H9 (cell line): ENCODE measurements at regions not wholly inside any gene's neighbourhood (a gene's known extent, or its start where the extent isn't known, plus 50 kb on each side); places are given as distances from the start of the nearest gene placed in this dataset.

Experiments used
- DNase-seq: peaks from one replicate; pipeline ENCODE4 v3.0.0-alpha.2; 2017
- H2AFZ ChIP-seq: one replicate; pipeline ENCODE4 v1.6.1; 2013; ENCODE audit warnings: mild to moderate bottlenecking, low read length, control low read depth, moderate library complexity
- H2AK5ac ChIP-seq: 2 replicates; pipeline ENCODE4 v1.6.1; 2013; ENCODE audit warnings: low read length, control low read depth, mixed read lengths; ENCODE audit not compliant: insufficient read length
- H2BK120ac ChIP-seq: one replicate; pipeline ENCODE4 v1.6.1; 2013; ENCODE audit warnings: low read depth, mild to moderate bottlenecking, low read length, control low read depth, inconsistent platforms; ENCODE audit not compliant: poor library complexity, severe bottlenecking
- H2BK12ac ChIP-seq: 2 replicates; pipeline ENCODE4 v1.6.1; 2013; ENCODE audit warnings: low read length, control low read depth, mixed read lengths, low read depth; ENCODE audit not compliant: insufficient read length
- H2BK15ac ChIP-seq: 2 replicates; pipeline ENCODE4 v1.6.1; 2013; ENCODE audit warnings: low read depth, low read length, control low read depth
- H2BK20ac ChIP-seq: one replicate; pipeline ENCODE4 v1.6.1; 2013; ENCODE audit warnings: low read depth, mild to moderate bottlenecking, low read length, control low read depth, inconsistent platforms; ENCODE audit not compliant: poor library complexity, severe bottlenecking
- H2BK5ac ChIP-seq: 2 replicates; pipeline ENCODE4 v1.6.1; 2013; ENCODE audit warnings: low read length, control low read depth, mixed read lengths; ENCODE audit not compliant: insufficient read length
- H3K14ac ChIP-seq: 2 replicates; pipeline ENCODE4 v1.6.1; 2013; ENCODE audit warnings: low read length, control low read depth; ENCODE audit not compliant: insufficient read depth
- H3K18ac ChIP-seq: 2 replicates; pipeline ENCODE4 v1.6.1; 2013; ENCODE audit warnings: low read depth, mild to moderate bottlenecking, mixed read lengths, low read length, control low read depth; ENCODE audit not compliant: insufficient read length
- H3K23ac ChIP-seq: 2 replicates; pipeline ENCODE4 v1.6.1; 2013; ENCODE audit warnings: low read length, control low read depth, mixed read lengths, low read depth; ENCODE audit not compliant: insufficient read length
- H3K23me2 ChIP-seq: 2 replicates; pipeline ENCODE4 v1.6.1; 2013; ENCODE audit warnings: low read depth, mild to moderate bottlenecking, mixed read lengths, low read length, control low read depth; ENCODE audit not compliant: insufficient read length, poor library complexity, severe bottlenecking
- H3K27ac ChIP-seq: 2 replicates; pipeline ENCODE4 v1.5.1; 2013; ENCODE audit warnings: low read length, control low read depth, mixed read lengths, low read depth; ENCODE audit not compliant: insufficient read length
- H3K27me3 ChIP-seq: 2 replicates; pipeline ENCODE4 v1.6.1; 2013; ENCODE audit warnings: low read length, control low read depth, inconsistent platforms; ENCODE audit not compliant: insufficient read depth
- H3K4ac ChIP-seq: 2 replicates; pipeline ENCODE4 v1.6.1; 2013; ENCODE audit warnings: low read depth, mild to moderate bottlenecking, control low read depth, inconsistent platforms, low read length, moderate library complexity
- H3K4me1 ChIP-seq: 2 replicates; pipeline ENCODE4 v1.6.1; 2013; ENCODE audit warnings: low read length, control low read depth, inconsistent platforms; ENCODE audit not compliant: insufficient read depth
- H3K4me2 ChIP-seq: 2 replicates; pipeline ENCODE4 v1.6.1; 2013; ENCODE audit warnings: low read length, control low read depth, mixed read lengths; ENCODE audit not compliant: insufficient read length, insufficient read depth
- H3K56ac ChIP-seq: 2 replicates; pipeline ENCODE4 v1.6.1; 2013; ENCODE audit warnings: low read depth, mild to moderate bottlenecking, mixed read lengths, low read length, control low read depth; ENCODE audit not compliant: insufficient read length
- H3K79me1 ChIP-seq: 2 replicates; pipeline ENCODE4 v1.6.1; 2013; ENCODE audit warnings: low read depth, mild to moderate bottlenecking, moderate library complexity, low read length, control low read depth, inconsistent platforms; ENCODE audit not compliant: insufficient read depth, poor library complexity, severe bottlenecking
- H3K79me2 ChIP-seq: 2 replicates; pipeline ENCODE4 v1.6.1; 2013; ENCODE audit warnings: low read length, control low read depth, inconsistent platforms; ENCODE audit not compliant: insufficient read depth
- H3K9ac ChIP-seq: 2 replicates; pipeline ENCODE4 v1.6.1; 2013; ENCODE audit warnings: low read length, control low read depth, mixed read lengths; ENCODE audit not compliant: insufficient read length; ENCODE audit errors: extremely low read depth
- H3K9me3 ChIP-seq: one replicate; pipeline ENCODE4 v1.6.1; 2013; ENCODE audit warnings: low read depth, low read length, inconsistent platforms; ENCODE audit not compliant: control insufficient read depth
- H3T11ph ChIP-seq: one replicate; pipeline ENCODE4 v1.6.1; 2013; ENCODE audit warnings: mild to moderate bottlenecking, low read length, control low read depth, inconsistent platforms
- H4K20me1 ChIP-seq: one replicate; pipeline ENCODE4 v1.6.1; 2013; ENCODE audit not compliant: control insufficient read depth, insufficient read length, insufficient read depth
- H4K5ac ChIP-seq: 2 replicates; pipeline ENCODE4 v1.6.1; 2013; ENCODE audit warnings: low read depth, mild to moderate bottlenecking, mixed read lengths, low read length, control low read depth; ENCODE audit not compliant: insufficient read length
- H4K8ac ChIP-seq: replicated peaks from 2 replicates; pipeline ENCODE4 v1.6.1; 2013; ENCODE audit warnings: low read length, control low read depth, mixed read lengths, low read depth; ENCODE audit not compliant: insufficient read length
- H4K91ac ChIP-seq: 2 replicates; pipeline ENCODE4 v1.6.1; 2013; ENCODE audit warnings: low read depth, mild to moderate bottlenecking, moderate library complexity, mixed read lengths, low read length, control low read depth; ENCODE audit not compliant: insufficient read length
- H3K27ac Mint-ChIP-seq, 3 experiments: 2 replicates in 2 of 3; 3 replicates in 1 of 3; pipeline ENCODE4 v1.8.0; 2020 to 2021; ENCODE audit warnings: mixed read lengths in 3 of 3, mild to moderate bottlenecking in 1 of 3, moderate library complexity in 1 of 3
- H3K27me3 Mint-ChIP-seq: 2 replicates; pipeline ENCODE4 v1.8.0; 2021; ENCODE audit warnings: low read depth, mild to moderate bottlenecking, moderate library complexity, mixed read lengths
- H3K36me3 Mint-ChIP-seq, 3 experiments: 2 replicates in 2 of 3; 3 replicates in 1 of 3; pipeline ENCODE4 v1.8.0; 2020 to 2021; ENCODE audit warnings: low read depth in 3 of 3, mixed read lengths in 3 of 3; ENCODE audit not compliant: insufficient read depth in 1 of 3
- H3K4me1 Mint-ChIP-seq, 2 experiments: 2 replicates each; pipeline ENCODE4 v1.8.0; 2020; ENCODE audit warnings: mixed read lengths in 2 of 2
- H3K4me3 Mint-ChIP-seq, 2 experiments: 2 replicates in 1 of 2; 3 replicates in 1 of 2; pipeline ENCODE4 v1.8.0; 2020 to 2021; ENCODE audit warnings: mild to moderate bottlenecking in 2 of 2, mixed read lengths in 2 of 2, moderate library complexity in 1 of 2
- H3K9me3 Mint-ChIP-seq, 2 experiments: 2 replicates in 1 of 2; 3 replicates in 1 of 2; pipeline ENCODE4 v1.8.0; 2020; ENCODE audit warnings: mild to moderate bottlenecking in 2 of 2, mixed read lengths in 2 of 2, moderate library complexity in 1 of 2
- WGBS: extraction: QIAGEN DNeasy Blood & Tissue Kit; methylation state at CpG from one replicate; pipeline ENCODE4 v1.1.7; 2013; ENCODE audit warnings: missing lambda C conversion rate, low lambda C conversion rate, mixed read lengths; ENCODE audit not compliant: insufficient read length; ENCODE audit errors: extremely low coverage; 5-methylcytosine and 5-hydroxymethylcytosine counted together
- TF ChIP-seq, protein P1 (sequence below): fragments of 200-600 bp; sonication (generic); conservative IDR thresholded peaks from 3 replicates; pipeline ENCODE4 v1.8.0; 2021; ENCODE audit warnings: antibody characterized with exemption, mild to moderate bottlenecking

DNA sequence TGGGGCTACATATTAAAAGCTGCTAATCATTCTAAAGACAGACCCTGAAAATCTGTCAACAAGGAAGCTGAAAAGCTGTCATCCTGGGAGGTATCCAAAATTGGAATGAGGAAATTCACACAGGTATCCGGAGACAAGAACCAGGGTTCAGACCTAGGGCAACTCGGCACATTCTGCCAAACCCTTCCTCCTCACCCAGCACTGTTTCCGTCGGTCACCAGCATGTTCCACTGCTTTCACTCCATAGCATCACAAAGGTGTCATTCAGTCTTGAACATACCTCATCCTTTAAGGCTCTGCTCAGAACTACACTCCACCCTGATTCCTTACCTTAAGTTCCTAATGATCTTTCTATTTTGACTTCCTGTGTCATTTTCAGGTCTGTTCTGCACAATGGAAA is 153.1 kb upstream of the RASA1 start:
- H3K4me2 ChIP-seq: no peak overlapping the region
- Mint-ChIP-seq H3K9me3 (no peaks in the 10 kb centered on the region), H3K27me3 (no peaks in the 10 kb centered on the region), H3K4me3 (no peak overlapping the region), H3K27ac (no peak overlapping the region), H3K4me1 (no peaks in the 10 kb centered on the region), H3K36me3 (no peaks in the 10 kb centered on the region)
- H3K23me2 ChIP-seq: no peaks in the 10 kb centered on the region
- no peak overlapping the region for H3T11ph ChIP-seq
- H2BK120ac ChIP-seq: no peak overlapping the region
- TF ChIP-seq, protein P1, sequence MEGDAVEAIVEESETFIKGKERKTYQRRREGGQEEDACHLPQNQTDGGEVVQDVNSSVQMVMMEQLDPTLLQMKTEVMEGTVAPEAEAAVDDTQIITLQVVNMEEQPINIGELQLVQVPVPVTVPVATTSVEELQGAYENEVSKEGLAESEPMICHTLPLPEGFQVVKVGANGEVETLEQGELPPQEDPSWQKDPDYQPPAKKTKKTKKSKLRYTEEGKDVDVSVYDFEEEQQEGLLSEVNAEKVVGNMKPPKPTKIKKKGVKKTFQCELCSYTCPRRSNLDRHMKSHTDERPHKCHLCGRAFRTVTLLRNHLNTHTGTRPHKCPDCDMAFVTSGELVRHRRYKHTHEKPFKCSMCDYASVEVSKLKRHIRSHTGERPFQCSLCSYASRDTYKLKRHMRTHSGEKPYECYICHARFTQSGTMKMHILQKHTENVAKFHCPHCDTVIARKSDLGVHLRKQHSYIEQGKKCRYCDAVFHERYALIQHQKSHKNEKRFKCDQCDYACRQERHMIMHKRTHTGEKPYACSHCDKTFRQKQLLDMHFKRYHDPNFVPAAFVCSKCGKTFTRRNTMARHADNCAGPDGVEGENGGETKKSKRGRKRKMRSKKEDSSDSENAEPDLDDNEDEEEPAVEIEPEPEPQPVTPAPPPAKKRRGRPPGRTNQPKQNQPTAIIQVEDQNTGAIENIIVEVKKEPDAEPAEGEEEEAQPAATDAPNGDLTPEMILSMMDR: no peak
- H4K8ac ChIP-seq: no peak overlapping the region
- no peaks in the 10 kb centered on the region for H3K79me2 ChIP-seq
- no peaks in the 10 kb centered on the region for H3K4me1 ChIP-seq
- WGBS: no CpG with 5 or more reads among the region's 4 CpGs
- H4K5ac ChIP-seq: no peak overlapping the region
- H2BK12ac ChIP-seq: no peak overlapping the region
- H3K27me3 ChIP-seq: no peaks in the 10 kb centered on the region
- H3K9me3 ChIP-seq: no peaks in the 10 kb centered on the region
- no peak overlapping the region for H3K4ac ChIP-seq
- no peak overlapping the region for H2BK20ac ChIP-seq
- H3K23ac ChIP-seq: no peak overlapping the region
- no peak overlapping the region for H3K9ac ChIP-seq
- no peak for DNase-seq
- H3K18ac ChIP-seq: no peak overlapping the region
- no peak overlapping the region for H3K56ac ChIP-seq
- no peaks in the 10 kb centered on the region for H3K79me1 ChIP-seq
- no peak overlapping the region for H2AK5ac ChIP-seq
- H3K27ac ChIP-seq: no peak overlapping the region
- H2AFZ ChIP-seq: no peak overlapping the region
- no peaks in the 10 kb centered on the region for H4K20me1 ChIP-seq
- H2BK5ac ChIP-seq: no peak overlapping the region
- H3K14ac ChIP-seq: no peak overlapping the region
- no peak overlapping the region for H2BK15ac ChIP-seq
- H4K91ac ChIP-seq: no peak overlapping the region
